IPS DF 4.7 (cell line): ENCODE measurements at regions not wholly inside any gene's neighbourhood (a gene's known extent, or its start where the extent isn't known, plus 50 kb on each side); places are given as distances from the start of the nearest gene placed in this dataset.
"Not testable (repeated sequence)": the region's sequence is repeated elsewhere in the genome, so short reads cannot be mapped to it uniquely, and the experiment has no call there.

Experiments
- DNase-seq: peaks from one replicate; pipeline ENCODE4 v3.0.0-alpha.2; 2013; ENCODE audit warnings: low spot score; ENCODE audit errors: extremely low read depth

DNA sequence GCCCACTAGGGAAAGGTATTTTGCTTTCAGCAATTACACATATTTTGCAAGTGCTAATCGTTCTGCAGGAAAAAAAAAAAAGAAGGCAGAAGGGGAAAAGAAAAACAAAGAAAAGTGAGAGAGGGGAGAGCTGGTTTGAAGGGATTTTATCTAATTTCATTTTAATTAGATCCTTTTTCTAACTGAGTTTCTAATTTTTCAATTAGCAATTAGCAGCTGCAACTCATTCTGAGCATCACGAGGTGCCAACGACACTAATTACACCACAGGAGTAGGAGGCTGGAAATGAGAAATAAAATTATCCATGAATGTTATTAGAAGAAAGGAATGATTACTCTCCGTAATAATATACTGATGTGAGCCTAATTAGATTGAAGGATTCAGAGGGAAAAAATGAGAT is 481.0 kb upstream of the CAMK1G start:
- no peak for DNase-seq

DNA sequence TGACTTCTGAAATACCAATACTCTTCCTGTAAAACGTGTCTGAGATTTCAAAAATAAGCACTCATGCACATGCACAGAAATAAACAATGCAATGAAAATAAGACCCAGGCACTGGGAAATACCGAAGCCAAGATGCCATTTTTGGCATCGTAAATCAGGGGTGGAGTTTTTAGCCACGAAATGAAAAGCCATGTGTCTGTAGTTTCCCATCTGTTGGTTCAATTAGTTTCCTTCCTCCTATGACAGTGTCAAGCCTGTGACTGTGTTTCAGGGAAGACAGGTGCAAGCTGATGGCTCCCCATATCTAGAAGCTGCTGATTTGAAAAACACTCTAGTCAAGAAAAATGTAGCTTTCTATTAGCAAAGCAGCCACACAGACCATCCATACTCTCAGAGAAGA is 480.4 kb upstream of the CAMK1G start:
- no peak for DNase-seq

DNA sequence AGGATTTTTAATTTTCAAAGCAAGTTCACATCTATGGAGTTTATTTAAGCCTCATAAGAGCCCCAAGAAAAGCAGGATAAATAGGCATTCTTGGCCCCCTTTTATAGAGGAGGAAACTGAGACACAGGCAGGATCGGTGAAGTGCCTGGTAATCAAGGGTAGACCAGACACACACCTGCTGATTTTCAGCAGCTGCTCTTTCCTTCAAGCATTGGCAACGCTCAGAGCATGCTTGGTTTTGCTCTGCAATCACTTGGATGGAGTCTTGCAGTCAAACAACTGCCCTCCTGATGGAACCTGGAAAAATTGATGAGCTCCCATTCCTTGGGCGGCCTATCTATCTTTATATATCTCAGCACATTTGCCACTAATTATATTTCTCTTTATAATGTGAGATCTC is 478.9 kb upstream of the CAMK1G start:
- no peak for DNase-seq

DNA sequence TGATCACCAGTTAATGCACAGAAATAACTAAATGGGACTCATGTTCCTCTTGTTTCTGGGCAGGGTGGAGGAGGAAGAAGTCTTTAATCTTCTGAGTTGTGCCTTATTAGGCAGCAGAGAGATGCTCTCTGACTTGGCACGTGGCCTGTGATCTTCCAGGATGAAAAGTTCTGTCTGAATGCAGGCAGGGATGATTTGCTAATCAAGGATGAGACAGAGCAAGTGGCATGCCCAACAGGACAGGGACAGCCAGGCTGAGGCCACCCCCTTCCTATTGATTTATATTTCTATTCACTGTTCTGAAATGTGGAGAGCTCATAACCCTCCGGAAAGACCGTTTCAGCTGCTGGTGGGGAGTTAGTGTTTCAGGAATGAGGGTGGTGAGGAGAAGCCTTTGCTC is 477.8 kb upstream of the CAMK1G start:
- no peak for DNase-seq

DNA sequence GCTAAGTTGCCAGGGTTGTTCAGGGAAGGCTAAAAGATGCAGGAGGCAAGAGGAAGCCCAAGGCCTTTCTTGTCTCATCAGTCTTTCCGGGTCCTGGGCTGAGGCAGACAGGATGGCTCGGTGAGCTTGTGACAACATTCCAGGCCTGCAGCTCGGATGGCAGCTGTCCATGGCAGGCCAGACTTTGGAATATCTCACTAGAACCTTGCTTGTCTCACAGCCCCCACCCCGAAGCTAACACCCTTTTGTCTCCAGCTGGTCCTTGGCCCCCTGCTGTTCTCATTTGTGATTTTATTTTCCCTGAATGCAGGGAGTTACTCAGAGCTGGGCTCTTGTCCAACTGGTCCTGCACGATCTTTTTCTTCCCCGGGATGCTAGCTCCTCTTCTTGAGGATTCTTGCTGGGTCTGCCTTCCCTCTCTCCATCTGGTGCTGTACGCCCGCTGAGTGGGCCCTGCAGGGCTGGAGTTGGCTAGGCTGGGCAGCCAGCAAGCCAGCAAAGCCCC is 477.2 kb upstream of the CAMK1G start:
- DNase-seq = no peak

DNA sequence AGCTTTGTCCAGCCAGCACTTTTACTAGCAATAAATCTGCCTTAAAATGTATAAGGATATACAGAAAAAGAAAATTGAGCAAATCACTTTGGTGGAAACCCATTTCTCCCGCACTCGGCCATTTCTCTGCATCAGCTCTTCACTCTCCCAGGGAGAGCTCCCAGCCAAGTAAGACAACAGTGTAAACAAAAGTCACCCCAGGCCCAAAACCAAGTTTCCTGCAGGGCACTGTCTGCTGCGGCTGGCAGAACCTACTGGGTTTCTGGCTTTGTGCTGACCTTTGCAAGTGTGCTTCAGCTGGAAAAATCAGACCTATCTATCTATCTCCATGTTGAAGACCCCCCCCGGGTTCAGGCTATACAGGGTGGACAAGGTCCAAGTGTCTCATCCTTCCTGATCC is 476.7 kb upstream of the CAMK1G start:
- DNase-seq = no peak

DNA sequence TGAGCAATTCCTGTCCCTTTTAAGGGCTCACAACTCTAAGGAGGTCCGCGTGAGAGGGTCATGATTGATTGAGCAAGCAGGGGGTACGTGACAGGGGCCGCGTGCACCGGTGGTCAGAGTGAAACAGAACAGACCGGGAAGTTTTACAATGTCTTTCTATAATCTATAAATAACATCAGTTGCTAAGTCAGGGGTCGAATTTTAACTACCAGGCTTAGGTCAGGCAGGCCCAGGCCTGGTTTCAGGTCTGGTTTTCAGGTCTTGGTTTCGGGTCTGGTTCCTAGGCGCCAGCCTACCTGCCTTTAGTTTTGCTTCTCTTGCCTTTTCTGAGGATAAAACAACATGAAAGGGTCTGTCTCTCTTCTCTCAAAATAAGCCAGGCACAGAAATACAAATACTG is 476.0 kb upstream of the CAMK1G start:
- DNase-seq = no peak

DNA sequence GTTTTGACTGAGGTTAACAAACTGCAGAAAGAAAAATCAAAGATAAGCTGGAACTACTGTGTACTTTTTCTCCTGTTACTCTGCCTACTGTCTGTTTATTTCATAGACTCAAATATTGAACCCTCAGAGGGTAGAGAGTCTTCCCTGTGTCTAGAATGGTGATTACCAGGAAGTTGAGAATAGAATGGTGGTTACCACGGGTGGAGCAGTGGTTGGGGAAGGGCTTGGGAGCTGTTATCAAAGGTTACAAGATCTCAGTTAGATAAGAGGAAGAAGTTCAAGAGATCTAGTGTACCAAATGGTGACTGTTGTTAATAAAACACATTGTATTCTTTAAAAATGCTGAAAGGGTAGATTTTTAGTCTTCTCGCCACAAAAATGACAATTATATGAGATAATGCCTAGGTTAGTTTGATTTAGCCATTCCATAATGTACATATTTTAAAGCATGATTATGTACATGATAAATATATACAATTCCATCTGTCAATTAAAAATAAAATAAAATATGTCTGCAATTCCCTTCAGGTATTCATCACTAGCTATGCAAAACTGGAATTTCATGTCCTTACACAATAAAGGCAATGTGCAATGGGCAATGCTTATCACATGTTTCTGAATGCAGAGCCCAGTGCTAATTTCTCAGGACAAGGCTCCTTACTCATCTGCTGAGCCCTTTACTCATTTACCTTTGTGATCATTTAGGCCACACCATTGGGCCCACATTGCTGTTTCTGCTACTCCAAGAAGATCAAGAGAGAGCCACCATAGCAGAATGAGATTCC is 474.3 kb upstream of the CAMK1G start:
- no peak for DNase-seq

DNA sequence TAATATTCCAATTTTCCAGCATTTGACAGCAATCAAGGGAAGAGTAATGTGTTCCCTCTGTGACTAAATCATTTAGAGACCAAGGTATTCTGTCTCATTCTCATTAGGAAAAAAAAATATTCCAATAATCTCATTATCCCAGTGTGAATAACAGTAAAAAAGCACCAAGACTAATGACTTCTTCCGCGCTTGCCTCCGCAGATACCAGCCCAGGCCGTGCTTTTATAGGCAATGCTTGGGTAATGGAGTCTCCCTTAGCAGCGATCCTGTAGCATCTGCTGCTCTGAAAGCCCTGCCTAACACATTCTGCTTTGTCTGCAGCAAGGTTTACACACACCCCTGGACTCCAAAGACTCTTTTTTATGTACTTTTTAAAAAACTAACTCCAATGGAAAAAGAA is 470.0 kb upstream of the CAMK1G start:
- DNase-seq = no peak

DNA sequence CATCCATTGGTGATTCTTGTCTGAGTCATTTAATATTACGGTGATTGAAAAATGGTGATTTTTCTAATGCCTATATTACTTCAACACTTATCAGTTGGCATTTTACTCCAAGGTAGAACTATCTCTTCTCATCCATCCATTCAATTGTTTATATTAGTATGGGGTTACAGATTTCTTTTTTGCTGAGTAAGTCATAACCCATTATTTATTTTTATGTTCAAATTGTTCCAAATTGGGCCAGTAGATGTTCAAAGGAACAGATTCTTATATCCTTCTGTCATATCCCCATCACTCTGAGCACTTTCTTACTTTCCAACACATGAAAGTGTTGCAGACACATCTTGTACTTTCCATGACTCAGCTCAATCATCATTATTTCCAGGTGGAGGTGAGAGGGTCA is 466.8 kb upstream of the CAMK1G start:
- DNase-seq = no peak

DNA sequence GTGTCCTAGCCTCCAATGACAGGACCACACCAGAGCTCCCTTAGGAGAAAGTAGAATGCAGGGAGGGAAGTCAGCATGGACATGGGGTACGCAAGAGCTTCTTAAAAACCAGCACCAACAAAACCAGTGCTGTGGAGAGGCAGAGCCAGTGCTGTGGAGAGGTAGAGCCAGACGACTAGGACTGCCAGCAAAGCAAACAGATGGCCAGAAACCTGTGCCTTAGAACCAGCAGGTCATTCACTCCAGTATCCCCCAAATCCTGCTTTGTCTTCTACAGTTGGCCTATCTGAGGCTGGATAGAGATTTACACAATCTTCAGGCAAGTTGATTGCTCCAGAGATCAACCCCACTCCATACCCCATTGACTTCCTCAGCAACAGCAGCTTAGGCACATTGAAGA is 459.9 kb upstream of the CAMK1G start:
- DNase-seq = no peak

DNA sequence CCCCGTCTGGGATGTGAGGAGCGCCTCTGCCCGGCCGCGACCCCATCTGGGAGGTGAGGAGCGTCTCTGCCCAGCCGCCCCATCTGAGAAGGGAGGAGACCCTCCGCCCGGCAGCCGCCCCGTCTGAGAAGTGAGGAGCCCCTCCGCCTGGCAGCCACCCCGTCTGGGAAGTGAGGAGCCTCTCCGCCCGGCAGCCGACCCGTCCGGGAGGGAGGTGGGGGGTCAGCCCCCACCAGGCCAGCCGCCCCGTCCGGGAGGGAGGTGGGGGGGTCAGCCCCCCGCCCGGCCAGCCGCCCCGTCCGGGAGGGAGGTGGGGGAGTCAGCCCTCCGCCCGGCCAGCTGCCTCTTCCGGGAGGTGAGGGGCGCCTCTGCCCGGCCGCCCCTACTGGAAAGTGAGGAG is 454.4 kb upstream of the CAMK1G start:
- not testable (repeated sequence) for DNase-seq

DNA sequence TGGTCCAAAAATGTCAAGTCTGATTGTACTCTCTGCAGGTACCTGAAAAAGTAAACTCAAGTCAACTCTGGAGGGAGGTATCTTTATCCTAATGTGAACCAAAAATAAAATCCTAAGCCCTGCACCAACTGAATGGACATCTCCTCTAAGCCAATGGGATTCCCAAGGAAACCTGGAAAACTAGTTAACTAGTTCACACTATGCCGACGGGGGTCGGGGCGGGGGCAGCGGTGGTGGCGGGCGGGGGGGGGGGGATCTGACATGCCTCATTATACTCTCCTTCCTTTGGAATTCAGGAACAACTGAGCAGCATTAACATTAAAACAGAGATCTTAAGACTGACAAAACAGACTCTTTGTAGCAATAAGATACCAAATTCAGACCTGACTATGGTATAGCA is 452.6 kb upstream of the CAMK1G start:
- no peak for DNase-seq

DNA sequence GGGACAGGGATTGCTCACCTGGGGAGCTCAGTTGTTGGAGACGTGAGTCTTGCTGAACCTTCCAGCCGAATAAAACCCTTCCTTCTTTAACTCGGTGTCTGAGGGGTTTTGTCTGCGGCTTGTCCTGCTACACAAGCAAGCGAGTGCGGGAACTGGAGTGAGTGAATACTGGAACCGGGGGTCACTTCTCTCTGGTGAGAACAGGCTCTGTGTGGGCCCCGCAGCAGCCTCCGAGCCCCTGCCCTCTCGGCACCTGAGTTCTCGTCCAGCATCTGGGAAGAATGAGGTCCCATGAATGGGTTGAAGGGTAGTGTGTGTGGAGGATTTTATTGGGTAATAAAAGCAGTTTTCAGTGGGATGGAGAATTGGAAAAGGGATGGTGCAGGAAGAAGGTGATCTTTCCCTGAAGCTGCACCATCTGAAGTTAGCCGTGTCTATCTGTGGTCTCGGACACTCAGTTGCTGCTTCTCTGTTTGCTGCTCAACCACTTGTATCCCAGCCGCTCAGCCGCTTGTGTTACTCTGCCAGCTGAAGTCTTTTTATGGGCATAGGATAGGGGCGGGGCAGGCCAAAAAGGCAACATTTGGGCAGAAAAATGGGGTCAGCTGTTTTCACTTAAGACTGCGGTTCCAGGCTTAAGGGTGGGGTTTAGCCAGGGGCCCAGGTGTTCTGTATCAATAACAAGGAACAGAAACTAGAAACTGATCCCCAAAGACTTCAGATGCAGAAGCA is 450.6 kb upstream of the CAMK1G start:
- no peak for DNase-seq

DNA sequence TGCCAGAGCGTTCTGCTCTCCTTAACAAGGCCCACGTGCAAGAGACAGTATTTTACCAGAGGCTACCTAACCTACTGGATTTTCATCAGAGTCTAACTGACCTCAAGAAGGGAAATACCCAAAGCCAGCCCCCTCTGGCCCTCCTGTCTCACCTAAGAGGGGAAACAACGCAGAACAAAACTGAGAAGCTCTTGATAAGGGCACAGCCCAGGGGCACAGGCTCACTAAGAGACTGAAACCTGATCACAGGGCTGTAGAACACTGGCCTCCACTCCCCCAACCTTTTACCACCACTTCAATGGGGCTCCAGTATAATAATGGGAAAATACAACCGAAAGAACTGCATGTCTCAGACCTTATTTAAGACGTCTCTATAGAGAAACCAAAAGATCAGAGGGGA is 449.5 kb upstream of the CAMK1G start:
- DNase-seq = no peak

DNA sequence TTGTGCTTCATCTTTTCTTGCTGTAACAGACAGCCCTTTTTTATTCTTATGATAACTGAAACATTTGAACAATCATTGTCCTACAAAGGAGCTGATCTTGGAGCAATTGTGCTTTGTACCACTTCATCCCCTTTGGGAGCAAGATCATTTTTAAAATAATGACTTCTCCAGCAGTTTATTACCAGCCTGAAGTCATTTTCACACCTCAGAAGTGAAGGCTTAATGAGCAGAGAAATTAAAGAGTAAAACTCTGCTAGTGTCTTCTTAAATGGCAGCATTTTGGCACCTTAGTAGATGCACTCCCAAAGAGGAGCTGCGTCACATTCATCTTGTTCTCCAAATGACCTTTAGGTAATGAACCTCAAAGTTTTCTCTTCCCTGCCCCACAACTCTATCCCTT is 439.6 kb upstream of the CAMK1G start:
- DNase-seq = no peak

DNA sequence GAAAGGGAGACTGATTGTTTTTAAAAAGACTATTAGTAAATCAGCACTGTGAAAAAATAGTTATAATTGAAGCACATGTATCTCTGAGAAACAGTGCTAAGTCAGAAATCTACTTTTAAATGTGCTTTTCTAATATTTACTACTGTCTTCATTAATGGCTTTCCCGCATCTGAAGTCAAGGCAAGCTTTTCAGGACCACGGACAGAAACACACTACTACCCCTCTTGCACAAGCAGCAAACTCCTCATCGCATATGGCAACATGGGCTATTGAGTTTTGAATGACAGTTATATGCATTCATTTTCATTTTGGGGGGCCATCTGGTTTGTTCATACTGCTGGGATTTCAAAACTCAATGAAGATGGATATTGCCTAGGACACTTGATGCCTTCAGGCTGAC is 433.4 kb upstream of the CAMK1G start:
- peak; percentile 36 for DNase-seq

DNA sequence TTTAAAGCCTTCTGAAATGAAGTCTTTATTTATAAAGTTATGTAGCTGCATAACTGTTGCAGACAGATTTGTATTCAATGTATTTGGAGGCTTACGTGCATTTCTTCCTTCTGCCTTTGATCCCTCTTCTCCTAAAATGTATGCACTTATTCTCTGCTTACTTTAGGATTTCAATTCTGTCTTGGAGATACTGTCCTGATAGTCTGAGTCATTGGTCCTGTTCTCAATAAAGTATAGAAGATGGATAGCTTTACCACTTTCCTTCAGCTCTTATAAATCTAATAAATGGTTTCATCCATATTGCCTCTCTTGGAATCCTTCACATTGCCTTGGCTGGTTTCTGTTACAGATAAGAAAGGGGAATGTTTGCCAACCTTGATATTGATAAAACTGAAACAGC is 430.1 kb upstream of the CAMK1G start:
- no peak for DNase-seq

DNA sequence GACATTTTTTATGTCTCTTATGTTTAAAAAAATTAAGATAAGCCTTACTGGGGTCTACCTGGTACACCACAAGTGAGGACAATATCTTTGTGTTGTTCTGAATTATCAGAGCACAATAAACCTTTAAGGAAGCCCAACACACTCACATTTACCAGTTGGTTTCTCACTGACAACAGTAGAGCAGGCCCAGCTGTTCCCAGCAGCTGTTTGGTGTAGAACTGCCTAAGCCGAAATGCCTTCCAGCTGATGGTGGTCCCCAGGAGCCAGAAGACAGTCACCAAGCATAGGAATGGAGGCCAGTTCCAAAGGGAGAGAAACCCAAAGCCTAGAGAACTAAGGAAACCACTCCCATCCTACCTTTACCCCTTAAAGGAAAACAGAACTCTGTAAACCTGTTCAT is 428.6 kb upstream of the CAMK1G start:
- no peak for DNase-seq

DNA sequence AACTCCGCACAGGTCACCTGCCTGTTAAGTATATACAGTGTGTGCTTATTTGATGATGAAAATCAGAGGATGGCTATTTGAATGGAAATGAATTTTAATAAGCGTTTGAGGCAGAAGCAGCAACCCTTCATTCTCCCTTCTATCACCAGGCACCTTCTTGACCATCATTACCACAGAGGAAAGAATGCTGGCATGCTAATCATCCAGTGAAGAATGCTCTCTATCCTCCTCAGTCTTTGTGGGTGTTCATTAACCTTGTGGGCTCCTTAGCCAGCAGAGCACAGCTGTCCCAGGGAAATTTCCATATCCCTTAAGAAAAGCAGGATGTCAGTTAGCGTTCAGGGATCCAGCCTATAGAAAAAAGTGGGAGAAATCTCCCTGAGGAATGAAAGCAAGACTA is 428.0 kb upstream of the CAMK1G start:
- DNase-seq = peak; percentile 49

DNA sequence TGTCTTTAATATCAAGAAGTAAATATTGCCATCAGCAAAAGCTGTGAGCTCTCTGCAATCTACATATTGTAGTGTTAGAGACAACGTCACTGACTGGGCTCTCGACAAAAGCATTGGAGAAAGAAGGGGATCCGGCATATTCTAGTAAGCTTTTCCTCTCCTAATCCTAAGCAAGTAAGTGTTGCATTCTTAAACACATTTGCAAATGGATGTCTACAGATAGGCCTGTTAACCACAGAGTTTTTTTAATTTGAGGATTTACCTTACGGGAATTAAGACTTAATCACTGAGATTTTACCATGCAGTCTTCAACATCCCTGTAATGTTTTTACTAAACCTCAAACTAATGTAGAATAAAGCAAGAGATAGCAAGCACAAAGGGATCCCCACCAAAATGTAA is 426.5 kb upstream of the CAMK1G start:
- no peak for DNase-seq

DNA sequence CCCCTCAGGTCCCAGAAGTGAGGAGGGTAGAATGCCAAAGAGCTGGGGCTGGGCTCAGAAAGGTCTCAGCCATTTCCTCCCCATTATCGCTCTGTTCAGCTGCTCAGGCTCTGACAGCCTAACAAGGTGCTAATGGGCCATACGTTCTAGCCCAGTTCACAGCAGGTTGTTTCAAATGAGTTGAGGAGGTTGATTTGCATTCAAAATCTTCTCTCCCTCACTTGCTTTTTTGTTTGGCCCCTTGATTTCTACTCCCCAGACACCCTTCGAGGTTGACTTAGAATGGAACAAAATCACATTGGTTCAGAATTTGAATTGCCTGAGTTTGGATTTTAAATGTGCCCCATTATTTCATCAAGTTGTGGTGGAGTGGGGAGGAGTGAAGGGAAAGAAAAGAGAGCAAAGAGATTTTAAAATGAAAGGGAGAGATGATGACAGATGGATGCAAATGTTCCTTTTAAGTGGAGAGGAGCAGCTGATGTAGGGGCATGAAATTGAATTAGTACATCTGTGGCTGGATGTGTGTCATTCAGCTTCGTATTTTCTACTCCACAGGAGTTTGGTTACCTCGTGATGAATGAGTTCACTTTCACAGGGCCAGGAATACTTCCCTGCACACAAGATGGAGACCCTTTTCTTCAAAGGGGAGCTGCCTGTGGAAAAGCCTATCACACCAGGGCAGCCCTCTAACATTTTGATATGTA is 425.8 kb upstream of the CAMK1G start:
- DNase-seq = peak; percentile 94
